ENCODE measurements at regions not wholly inside any gene's neighbourhood (a gene's known extent, or its start where the extent isn't known, plus 50 kb on each side); places are given as distances from the start of the nearest gene placed in this dataset.

- DNase-seq (ENCODE audit: low spot score): no peak
Observed at GRCh38 chr2:173644146-173644545, 289.5 kb downstream of the CDCA7 start.

DNA sequence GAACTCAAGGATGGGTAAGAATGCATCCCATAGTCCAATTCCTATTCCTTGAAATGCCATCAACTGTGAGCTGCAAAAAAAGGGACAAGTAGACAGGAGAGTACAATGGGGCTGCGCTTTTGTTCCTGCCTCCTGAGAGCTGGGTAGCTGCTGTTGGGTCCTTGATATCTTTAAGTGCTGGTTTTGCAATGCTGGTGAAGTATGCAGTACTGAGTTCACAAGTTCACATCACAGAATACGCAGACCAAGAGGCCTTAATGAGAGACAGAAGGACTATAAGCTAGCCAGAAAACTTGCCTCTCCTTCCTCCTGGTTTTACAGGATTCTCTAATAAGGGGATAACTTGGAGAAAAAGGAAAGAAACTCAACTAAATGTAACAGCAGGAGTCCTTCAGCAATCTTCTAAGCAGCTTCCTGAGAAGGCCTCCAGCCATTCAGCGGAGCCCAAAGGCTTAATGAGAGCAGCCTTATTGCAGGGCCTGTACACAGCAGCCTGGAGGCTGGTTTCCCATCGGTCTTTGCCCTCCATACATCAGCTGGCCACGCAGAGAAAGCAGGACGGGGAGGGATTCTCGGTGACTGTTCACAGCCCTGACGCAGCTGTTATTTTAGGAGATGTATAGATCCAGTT is 293.1 kb downstream of the CDCA7 start:
- DNase-seq (ENCODE audit: low spot score): no peak

DNA sequence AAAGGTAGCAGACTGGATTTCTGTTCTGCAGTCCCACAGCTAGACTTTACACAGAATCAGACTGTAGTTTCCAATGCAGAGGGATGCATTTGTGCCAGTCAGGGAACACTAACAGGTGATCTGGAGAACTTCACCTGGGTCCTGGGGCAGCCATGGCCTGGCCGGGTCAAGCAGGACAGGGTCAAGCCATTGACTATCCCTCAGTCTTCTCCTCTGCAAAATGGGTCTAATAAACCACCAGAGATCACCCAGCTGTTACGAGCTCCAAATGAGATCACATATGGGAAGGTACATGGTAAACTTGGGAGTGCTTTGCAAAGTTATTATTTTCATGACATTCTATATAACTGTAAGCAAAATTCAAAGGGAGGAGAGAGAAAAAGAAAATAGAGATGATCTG is 294.1 kb downstream of the CDCA7 start:
- DNase-seq (ENCODE audit: low spot score): no peak

- DNase-seq (ENCODE audit: low spot score): no peak
Observed at GRCh38 chr2:173649527-173650219, 295.0 kb downstream of the CDCA7 start.

DNA sequence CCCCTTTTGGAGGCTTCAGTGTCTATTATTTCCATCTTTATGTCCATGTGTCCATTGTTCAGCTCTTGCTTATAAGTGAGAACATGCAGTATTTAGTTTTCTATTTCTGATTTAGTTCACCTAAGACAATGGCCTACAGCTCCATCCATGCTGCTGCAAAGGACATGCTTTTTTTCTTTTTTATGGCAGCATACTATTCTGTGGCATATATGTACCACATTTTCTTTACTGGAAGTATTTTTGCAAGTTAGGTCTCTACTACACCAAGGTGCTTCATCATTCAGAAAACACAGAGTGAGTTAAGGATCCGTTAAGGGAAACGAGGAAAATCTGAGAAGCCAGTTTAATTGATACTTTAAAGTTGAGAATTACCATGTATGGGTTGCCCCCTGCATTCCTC is 297.2 kb downstream of the CDCA7 start:
- no peak for DNase-seq (ENCODE audit: low spot score)

GRCh38 chr2:173652311-173652710 is 297.6 kb downstream of the CDCA7 start:
- DNase-seq (ENCODE audit: low spot score): no peak

GRCh38 chr2:173652767-173653431 is 298.2 kb downstream of the CDCA7 start:
- DNase-seq (ENCODE audit: low spot score): no peak

DNA sequence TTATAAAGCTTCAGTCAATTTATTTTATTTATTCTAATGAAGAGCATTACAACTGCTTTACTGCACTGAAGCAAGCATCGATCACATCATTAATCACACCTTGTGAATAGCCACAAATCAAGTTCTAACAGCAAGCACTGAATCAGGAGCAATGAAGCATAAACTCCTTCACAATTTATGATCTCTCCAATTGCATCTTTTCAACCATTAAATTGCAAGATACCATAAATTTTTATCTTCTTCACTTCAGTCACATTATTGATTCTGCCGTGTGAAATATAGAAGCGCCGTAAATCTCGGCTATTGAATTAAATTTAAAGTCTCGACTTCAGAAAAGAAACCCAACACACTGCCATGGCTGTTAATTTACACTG is 298.7 kb downstream of the CDCA7 start:
- no peak for DNase-seq (ENCODE audit: low spot score)

- DNase-seq (ENCODE audit: low spot score): no peak
Observed at GRCh38 chr2:173654161-173654895, 299.7 kb downstream of the CDCA7 start.

DNA sequence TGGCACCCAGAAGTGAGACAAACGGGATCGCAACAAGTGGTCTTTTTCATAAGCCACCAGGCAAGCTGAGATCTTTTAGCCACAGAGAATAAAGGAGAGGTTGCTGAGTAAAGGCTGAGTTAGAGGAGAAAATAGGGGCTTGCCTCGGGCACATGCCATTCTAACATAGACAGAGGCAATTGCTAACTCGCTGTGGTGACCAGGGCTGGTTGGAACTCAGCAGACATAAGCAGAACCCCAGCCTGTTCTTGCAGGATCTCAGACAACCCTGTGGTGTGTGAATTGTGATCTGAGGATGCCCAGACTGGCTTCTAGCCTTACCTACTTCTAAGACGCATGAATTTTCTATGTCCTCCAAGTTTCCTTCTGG is 300.2 kb downstream of the CDCA7 start:
- DNase-seq (ENCODE audit: low spot score): no peak

DNA sequence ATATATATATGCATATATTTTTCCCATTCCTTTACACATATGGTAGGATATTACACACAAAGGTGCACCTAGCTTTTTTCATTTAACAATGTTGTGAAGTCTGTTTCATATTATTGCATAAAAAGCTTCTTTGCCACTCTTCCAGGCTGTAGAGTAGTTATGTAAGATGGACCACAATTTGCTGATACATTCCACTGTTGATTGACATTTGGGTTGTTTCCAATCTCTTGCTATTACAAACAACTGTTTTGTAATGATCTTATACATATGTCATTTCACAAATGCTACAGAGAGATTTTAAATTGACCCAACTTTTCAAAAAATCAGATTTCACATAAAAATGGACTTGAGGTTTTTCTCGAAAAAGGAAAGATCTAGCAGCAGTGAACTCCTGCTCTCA is 301.4 kb downstream of the CDCA7 start:
- DNase-seq (ENCODE audit: low spot score): no peak

DNA sequence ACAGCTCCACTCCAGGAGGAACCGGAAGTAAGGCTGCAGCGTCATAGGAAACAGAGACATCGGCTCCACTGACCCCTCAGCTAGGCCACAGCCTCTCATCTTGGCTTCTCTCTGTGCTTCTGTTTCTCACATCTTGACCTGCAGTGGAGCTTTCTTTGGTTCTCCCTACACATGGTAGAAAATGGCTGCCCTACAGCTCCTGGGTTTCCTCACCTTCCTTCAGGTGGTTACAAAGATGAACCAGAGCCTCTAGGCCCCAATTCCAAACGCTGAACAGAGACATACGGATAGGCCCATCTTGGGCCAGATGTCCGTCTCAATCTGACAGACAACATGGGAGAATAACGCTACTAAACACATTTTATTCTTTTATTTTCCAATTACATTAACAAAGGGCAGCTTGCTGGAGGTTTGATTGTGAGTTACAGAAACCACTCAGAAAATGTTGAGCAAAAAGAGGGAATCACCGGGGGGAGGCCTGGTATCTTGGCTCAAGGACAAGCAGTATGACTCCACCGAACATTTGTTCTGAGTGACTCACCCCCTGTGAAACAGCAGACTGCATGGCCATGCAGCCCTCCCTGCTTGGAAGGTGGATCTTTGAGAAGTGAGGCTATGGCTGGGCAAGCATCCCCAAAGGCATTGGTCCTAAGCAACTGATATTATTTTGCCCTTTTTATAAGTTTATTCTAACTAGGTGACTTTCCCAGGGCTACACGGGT is 303.5 kb downstream of the CDCA7 start:
- no peak for DNase-seq (ENCODE audit: low spot score)

DNA sequence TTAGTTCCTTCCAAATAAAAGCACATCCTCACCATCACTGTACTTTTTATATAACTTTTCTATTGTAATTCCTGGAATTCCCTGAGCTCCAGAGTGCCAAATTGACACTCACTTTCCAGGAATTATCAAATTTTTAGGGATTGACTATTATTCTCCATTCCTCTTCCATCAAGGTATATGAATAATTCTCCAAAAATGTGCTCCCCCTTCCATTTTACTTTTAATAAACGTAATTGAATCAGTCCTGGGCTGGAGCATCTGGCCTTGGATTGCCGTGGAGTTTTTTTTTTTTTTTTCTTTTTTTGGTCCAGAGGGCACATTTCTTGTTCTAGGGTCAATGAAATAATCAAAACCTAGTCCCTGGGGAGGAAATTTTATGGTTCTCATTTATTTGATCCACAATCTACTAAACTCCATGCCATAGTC is 304.3 kb downstream of the CDCA7 start:
- no peak for DNase-seq (ENCODE audit: low spot score)

- DNase-seq (ENCODE audit: low spot score): no peak
Observed at GRCh38 chr2:173659509-173659908, 304.8 kb downstream of the CDCA7 start.

- no peak for DNase-seq (ENCODE audit: low spot score)
Observed at GRCh38 chr2:173661586-173661985, 303.6 kb downstream of the SP3 start.

- DNase-seq (ENCODE audit: low spot score): no peak
Observed at GRCh38 chr2:173663353-173663752, 301.8 kb downstream of the SP3 start.

DNA sequence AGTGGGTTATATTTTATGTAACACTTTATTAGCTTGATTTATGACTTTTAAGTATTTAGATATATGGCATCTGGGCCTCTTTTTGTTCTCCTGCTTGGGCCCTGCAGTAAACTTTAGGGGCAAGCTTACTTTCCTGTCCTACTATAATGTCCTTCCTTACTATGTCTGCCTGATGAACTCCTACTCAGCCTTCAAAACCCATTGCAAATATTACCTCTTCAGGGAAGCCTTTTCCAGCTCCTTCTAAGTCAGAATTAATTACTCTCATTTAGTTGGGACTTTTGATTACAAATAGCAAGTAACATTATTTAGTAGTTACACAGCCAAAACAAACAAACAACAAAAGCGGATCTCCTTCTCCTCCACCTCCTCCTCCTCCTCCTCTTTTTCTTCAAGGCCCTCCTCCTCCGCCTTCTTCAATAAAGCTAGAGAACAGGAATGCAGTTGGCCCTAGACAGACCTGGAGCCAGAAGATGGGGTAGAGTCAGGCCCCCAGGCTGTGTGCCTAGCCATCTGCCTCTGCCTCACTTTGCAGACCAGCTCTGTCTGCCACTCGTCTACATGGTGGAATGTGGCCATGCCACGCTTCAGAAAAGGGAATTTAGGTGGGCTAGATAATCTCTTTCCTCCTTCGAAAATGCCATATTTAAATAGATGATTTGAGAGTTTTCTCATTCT is 301.2 kb downstream of the SP3 start:
- DNase-seq (ENCODE audit: low spot score): no peak

DNA sequence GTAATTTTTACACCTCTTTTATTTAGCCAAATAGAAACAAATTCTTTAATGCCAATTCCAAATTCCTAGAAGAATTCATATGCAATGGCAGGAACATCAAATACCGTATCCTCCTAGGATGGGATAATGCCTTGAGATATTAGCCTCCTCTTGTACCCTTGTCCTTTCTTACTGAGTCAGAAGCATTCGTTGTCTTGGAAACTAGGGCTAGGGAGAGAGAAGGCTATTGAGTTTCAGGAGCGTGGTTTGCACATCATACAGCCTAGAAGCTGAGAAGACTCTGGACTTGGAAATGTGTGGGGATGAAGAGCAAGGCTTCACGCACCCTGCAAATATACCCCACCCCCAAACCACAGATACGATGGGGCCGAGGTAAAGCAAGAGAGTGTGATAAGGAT is 300.7 kb downstream of the SP3 start:
- DNase-seq (ENCODE audit: low spot score): no peak

GRCh38 chr2:173666171-173666888 is 298.8 kb downstream of the SP3 start:
- DNase-seq (ENCODE audit: low spot score): no peak

DNA sequence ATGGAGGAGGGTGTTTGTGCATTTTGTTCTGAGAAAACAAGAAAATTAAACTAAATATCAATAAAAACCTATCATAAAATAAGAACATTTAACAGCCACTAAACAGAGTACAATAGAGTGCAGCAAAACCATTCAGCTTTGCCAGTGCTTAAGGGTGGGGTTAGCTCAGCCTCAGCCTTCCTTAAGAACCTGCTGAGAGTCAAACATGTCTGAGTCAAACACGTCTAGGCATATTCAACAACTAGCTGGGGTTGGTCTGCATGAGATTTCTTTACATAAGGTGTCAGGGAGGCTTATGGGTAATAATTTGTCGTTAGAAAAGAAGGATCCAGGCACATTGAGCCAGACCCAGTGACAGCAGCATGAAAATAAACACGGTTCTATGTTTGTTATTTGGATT is 298.2 kb downstream of the SP3 start:
- no peak for DNase-seq (ENCODE audit: low spot score)

GRCh38 chr2:173667415-173667814 is 297.8 kb downstream of the SP3 start:
- no peak for DNase-seq (ENCODE audit: low spot score)
